ENCODE measurements at regions not wholly inside any gene's neighbourhood (a gene's known extent, or its start where the extent isn't known, plus 50 kb on each side); places are given as distances from the start of the nearest gene placed in this dataset.

DNA sequence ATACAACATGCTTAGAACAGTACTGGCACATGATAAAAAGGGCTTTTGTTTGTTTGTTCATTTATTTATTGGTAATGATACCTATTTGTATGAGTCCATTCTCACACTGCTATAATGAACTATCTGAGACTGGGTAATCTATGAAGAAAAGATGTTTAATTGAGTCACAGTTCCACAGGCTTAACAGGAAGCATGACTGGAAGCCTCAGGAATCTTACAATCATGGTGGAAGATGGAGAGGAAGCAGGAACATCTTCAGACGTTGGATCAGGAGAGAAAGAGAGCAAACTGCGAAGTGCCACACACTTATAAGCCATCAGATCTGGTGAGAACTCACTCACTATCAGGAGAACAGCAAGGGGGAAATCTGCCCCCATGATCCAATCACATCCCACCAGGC, 847.7 kb downstream of the CDH18 start:
- Histone ChIP-seq H2AFZ (replicated peaks; ENCODE audit: low read length, poor library complexity) (no peak overlapping the region), H3K56ac (ENCODE audit: extremely low read depth, insufficient read depth, low read length) (no peak overlapping the region), H2AK5ac (ENCODE audit: low read depth, low read length) (no peak overlapping the region), H2BK15ac (ENCODE audit: low read depth, low read length) (no peak overlapping the region), H3K79me1 (ENCODE audit: low read depth in 1 of 2, low read length in 2 of 2) (no peaks in the 10 kb centered on the region), H3K9me3 (ENCODE audit: control insufficient read depth, insufficient read depth, low read length) (no peaks in the 10 kb centered on the region), H4K8ac (ENCODE audit: low read depth in 2 of 2, low read length in 2 of 2) (no peak overlapping the region), H3K27me3 (ENCODE audit: control insufficient read depth, insufficient read depth, low read length) (no peaks in the 10 kb centered on the region), H3K4ac (ENCODE audit: low read depth, low read length) (no peak overlapping the region), H2BK5ac (ENCODE audit: low read depth, low read length, poor library complexity, severe bottlenecking) (no peak overlapping the region), H4K5ac (ENCODE audit: low read depth, low read length) (no peak overlapping the region), H3K27ac (ENCODE audit: insufficient read depth, low read length) (no peak overlapping the region), H3K9ac (ENCODE audit: low read depth, low read length) (no peak overlapping the region), H4K20me1 (ENCODE audit: insufficient read depth, low read length) (no peaks in the 10 kb centered on the region), H2BK20ac (ENCODE audit: low read depth, low read length) (no peak overlapping the region), H4K91ac (ENCODE audit: insufficient read depth, low read depth, low read length) (no peak overlapping the region), H3K4me2 (ENCODE audit: low read depth, low read length) (no peak overlapping the region), H2BK120ac (ENCODE audit: low read depth, low read length) (no peak overlapping the region), H3K4me3 (ENCODE audit: insufficient read depth, low read depth, low read length) (no peak overlapping the region), H3K36me3 (ENCODE audit: control insufficient read depth, insufficient read depth, low read length) (no peaks in the 10 kb centered on the region), H3K14ac (replicated peaks; ENCODE audit: low read depth, low read length) (no peak overlapping the region), H3K9me1 (ENCODE audit: insufficient read depth, low read length) (no peaks in the 10 kb centered on the region), H3K23ac (ENCODE audit: low read depth, low read length) (no peak overlapping the region), H2AK9ac (replicated peaks; ENCODE audit: low read depth, low read length, poor library complexity) (no peak overlapping the region), H3K18ac (ENCODE audit: low read depth, low read length) (no peak overlapping the region), H3K4me1 (ENCODE audit: control insufficient read depth, insufficient read depth, low read length) (no peaks in the 10 kb centered on the region)
- dilution Hi-C loops (cut with HindIII; ENCODE audit: low sequenced_read_pairs, unreplicated experiment) (no loop called here), in situ Hi-C loops (cut with MboI; ENCODE audit: low sequenced_read_pairs) (no loop called here), intact Hi-C loops (cut with micrococcal nuclease) (no loop called here)
- ATAC-seq (ENCODE audit: low read depth): no peak
- BruUV-seq (replicated peaks): no TSS peak
- TF ChIP-seq RAD21 (IDR thresholded peaks at IDR 0.05; ENCODE audit: low read length): no peak
- TF ChIP-seq POLR2A (IDR thresholded peaks at IDR 0.05; ENCODE audit: low read depth, low read length): no peak
- TF ChIP-seq RCOR1 (IDR thresholded peaks at IDR 0.05; ENCODE audit: insufficient replicate concordance, low read length): no peak
- TF ChIP-seq MAFK (IDR thresholded peaks at IDR 0.05; ENCODE audit: low read depth, low read length): no peak
- no peak for TF ChIP-seq RFX5 (IDR thresholded peaks at IDR 0.05; ENCODE audit: low read depth, low read length)
- no peak for TF ChIP-seq SMC3 (IDR thresholded peaks at IDR 0.05; ENCODE audit: low read depth, low read length)
- no peak for TF ChIP-seq NFE2L2 (IDR thresholded peaks at IDR 0.05; ENCODE audit: low read depth, low read length)
- TF ChIP-seq, protein P1, sequence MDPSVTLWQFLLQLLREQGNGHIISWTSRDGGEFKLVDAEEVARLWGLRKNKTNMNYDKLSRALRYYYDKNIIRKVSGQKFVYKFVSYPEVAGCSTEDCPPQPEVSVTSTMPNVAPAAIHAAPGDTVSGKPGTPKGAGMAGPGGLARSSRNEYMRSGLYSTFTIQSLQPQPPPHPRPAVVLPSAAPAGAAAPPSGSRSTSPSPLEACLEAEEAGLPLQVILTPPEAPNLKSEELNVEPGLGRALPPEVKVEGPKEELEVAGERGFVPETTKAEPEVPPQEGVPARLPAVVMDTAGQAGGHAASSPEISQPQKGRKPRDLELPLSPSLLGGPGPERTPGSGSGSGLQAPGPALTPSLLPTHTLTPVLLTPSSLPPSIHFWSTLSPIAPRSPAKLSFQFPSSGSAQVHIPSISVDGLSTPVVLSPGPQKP (IDR thresholded peaks at IDR 0.05; ENCODE audit: borderline replicate concordance, low read depth, low read length): no peak
- TF ChIP-seq FOS (IDR thresholded peaks at IDR 0.05; ENCODE audit: low read depth, low read length): no peak
- TF ChIP-seq, protein P2, sequence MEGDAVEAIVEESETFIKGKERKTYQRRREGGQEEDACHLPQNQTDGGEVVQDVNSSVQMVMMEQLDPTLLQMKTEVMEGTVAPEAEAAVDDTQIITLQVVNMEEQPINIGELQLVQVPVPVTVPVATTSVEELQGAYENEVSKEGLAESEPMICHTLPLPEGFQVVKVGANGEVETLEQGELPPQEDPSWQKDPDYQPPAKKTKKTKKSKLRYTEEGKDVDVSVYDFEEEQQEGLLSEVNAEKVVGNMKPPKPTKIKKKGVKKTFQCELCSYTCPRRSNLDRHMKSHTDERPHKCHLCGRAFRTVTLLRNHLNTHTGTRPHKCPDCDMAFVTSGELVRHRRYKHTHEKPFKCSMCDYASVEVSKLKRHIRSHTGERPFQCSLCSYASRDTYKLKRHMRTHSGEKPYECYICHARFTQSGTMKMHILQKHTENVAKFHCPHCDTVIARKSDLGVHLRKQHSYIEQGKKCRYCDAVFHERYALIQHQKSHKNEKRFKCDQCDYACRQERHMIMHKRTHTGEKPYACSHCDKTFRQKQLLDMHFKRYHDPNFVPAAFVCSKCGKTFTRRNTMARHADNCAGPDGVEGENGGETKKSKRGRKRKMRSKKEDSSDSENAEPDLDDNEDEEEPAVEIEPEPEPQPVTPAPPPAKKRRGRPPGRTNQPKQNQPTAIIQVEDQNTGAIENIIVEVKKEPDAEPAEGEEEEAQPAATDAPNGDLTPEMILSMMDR (conservative IDR thresholded peaks at IDR 0.05; ENCODE audit: low read depth, low read length): no peak
- no peak for TF ChIP-seq CHD1 (IDR thresholded peaks at IDR 0.05; ENCODE audit: low read depth, low read length)
- TF ChIP-seq CEBPB (IDR thresholded peaks at IDR 0.05; ENCODE audit: low read depth, low read length): no peak
- DNase-seq: no peak
- WGBS, 2 experiments (ENCODE audit: extremely low coverage in 2 of 2, insufficient read length in 1 of 2): no CpG with 5 or more reads among the region's 2 CpGs
- POLR2A ChIA-PET (ENCODE audit: unreplicated experiment): no interaction called here
- CTCF ChIA-PET: no interaction called here

Measured in IMR-90 (cell line).